ENCODE measurements at regions not wholly inside any gene's neighbourhood (a gene's known extent, or its start where the extent isn't known, plus 50 kb on each side); places are given as distances from the start of the nearest gene placed in this dataset.

GRCh38 chr16:87226926-87227295, 90.3 kb downstream of the C16orf95 start:
- no peak for TF ChIP-seq ZNF687 (IDR thresholded peaks at IDR 0.05)
- TF ChIP-seq EGR1 (IDR thresholded peaks at IDR 0.05; ENCODE audit: borderline replicate concordance in 1 of 2, low read depth in 2 of 2, low read length in 2 of 2) = no peak
- TF ChIP-seq POLR2AphosphoS5 (IDR thresholded peaks at IDR 0.05; ENCODE audit: low read length) = no peak
- TF ChIP-seq, protein P1, sequence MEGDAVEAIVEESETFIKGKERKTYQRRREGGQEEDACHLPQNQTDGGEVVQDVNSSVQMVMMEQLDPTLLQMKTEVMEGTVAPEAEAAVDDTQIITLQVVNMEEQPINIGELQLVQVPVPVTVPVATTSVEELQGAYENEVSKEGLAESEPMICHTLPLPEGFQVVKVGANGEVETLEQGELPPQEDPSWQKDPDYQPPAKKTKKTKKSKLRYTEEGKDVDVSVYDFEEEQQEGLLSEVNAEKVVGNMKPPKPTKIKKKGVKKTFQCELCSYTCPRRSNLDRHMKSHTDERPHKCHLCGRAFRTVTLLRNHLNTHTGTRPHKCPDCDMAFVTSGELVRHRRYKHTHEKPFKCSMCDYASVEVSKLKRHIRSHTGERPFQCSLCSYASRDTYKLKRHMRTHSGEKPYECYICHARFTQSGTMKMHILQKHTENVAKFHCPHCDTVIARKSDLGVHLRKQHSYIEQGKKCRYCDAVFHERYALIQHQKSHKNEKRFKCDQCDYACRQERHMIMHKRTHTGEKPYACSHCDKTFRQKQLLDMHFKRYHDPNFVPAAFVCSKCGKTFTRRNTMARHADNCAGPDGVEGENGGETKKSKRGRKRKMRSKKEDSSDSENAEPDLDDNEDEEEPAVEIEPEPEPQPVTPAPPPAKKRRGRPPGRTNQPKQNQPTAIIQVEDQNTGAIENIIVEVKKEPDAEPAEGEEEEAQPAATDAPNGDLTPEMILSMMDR (IDR thresholded peaks at IDR 0.05 in 2 of 3, conservative IDR thresholded peaks at IDR 0.05 in 1 of 3; ENCODE audit: control insufficient read depth in 2 of 3, extremely low read depth in 1 of 3, insufficient read depth in 1 of 3, low read depth in 3 of 3, low read length in 3 of 3) = no peak
- no peak for TF ChIP-seq TARDBP (IDR thresholded peaks at IDR 0.05; ENCODE audit: borderline replicate concordance)
- TF ChIP-seq ESRRA (IDR thresholded peaks at IDR 0.05; ENCODE audit: low read length) = no peak
- TF ChIP-seq MEF2B (IDR thresholded peaks at IDR 0.05; ENCODE audit: partially characterized antibody, poor library complexity, severe bottlenecking) = no peak
- no peak for TF ChIP-seq MTA3 (IDR thresholded peaks at IDR 0.05; ENCODE audit: borderline replicate concordance, low read length)
- no peak for TF ChIP-seq ATF2 (IDR thresholded peaks at IDR 0.05; ENCODE audit: low read length)
- no peak for TF ChIP-seq SMC3 (IDR thresholded peaks at IDR 0.05; ENCODE audit: borderline replicate concordance, low read length)
- no peak for TF ChIP-seq EZH2 (IDR thresholded peaks at IDR 0.05; ENCODE audit: borderline replicate concordance, control insufficient read depth, low read depth, low read length)
